IMR-90 (cell line): ENCODE measurements at regions not wholly inside any gene's neighbourhood (a gene's known extent, or its start where the extent isn't known, plus 50 kb on each side); places are given as distances from the start of the nearest gene placed in this dataset.

ENCODE experiments used
- ATAC-seq: fragments of 200-7000 bp; cut with Tn5 transposase; 2 replicates; pipeline ENCODE4 v1.9.1; 2020; ENCODE audit warnings: low read depth, mild to moderate bottlenecking, moderate library complexity
- BruUV-seq: library from RNA; stranded (reverse); fragments of 400-500 nt; replicated peaks from 2 replicates; lab custom pipeline; 2021; lab: Mats Ljungman, UMichigan
- CTCF ChIA-PET: fragments of 300-600 bp; formaldehyde crosslinking; extraction: SDS; loops from one replicate; lab custom pipeline; 2021; ENCODE audit warnings: antibody characterized with exemption; lab: Yijun Ruan, JAX
- POLR2A ChIA-PET: fragments of 300-600 bp; sonication (Branson Sonifier 250); formaldehyde crosslinking; loops from one replicate; lab custom pipeline; 2022; ENCODE audit warnings: antibody characterized with exemption; ENCODE audit not compliant: unreplicated experiment; lab: Charles Lee
- DNase-seq: peaks from one replicate; pipeline ENCODE4 v3.0.0; 2013
- H2AFZ ChIP-seq: replicated peaks from 2 replicates; pipeline ENCODE3; 2013; ENCODE audit warnings: low read length, mild to moderate bottlenecking; ENCODE audit not compliant: poor library complexity
- H2AK5ac ChIP-seq: 2 replicates; pipeline ENCODE4 v1.6.1; 2013; ENCODE audit warnings: low read depth, low read length, inconsistent platforms
- H2AK9ac ChIP-seq: replicated peaks from 2 replicates; pipeline ENCODE3; 2013; ENCODE audit warnings: mild to moderate bottlenecking, low read depth, low read length, moderate library complexity; ENCODE audit not compliant: poor library complexity
- H2BK120ac ChIP-seq: 2 replicates; pipeline ENCODE4 v1.6.1; 2013; ENCODE audit warnings: low read depth, low read length, inconsistent platforms
- H2BK15ac ChIP-seq: 3 replicates; pipeline ENCODE4 v1.6.1; 2013; ENCODE audit warnings: low read depth, low read length, inconsistent platforms
- H2BK20ac ChIP-seq: 2 replicates; pipeline ENCODE4 v1.6.1; 2013; ENCODE audit warnings: low read depth, mild to moderate bottlenecking, inconsistent platforms, low read length, moderate library complexity
- H2BK5ac ChIP-seq: 2 replicates; pipeline ENCODE4 v1.6.1; 2013; ENCODE audit warnings: mild to moderate bottlenecking, low read depth, low read length, inconsistent platforms; ENCODE audit not compliant: poor library complexity, severe bottlenecking
- H3K14ac ChIP-seq: replicated peaks from 2 replicates; pipeline ENCODE4 v1.6.1; 2013; ENCODE audit warnings: low read depth, low read length, inconsistent platforms
- H3K18ac ChIP-seq: 2 replicates; pipeline ENCODE4 v1.6.1; 2013; ENCODE audit warnings: low read depth, low read length, control low read depth
- H3K23ac ChIP-seq: 2 replicates; pipeline ENCODE4 v1.6.1; 2013; ENCODE audit warnings: low read depth, low read length, inconsistent platforms
- H3K27ac ChIP-seq: 2 replicates; pipeline ENCODE4 v1.5.1; 2013; ENCODE audit warnings: mild to moderate bottlenecking, control low read depth, low read length; ENCODE audit not compliant: insufficient read depth
- H3K27me3 ChIP-seq: 2 replicates; pipeline ENCODE4 v1.6.1; 2013; ENCODE audit warnings: low read length; ENCODE audit not compliant: control insufficient read depth, insufficient read depth
- H3K36me3 ChIP-seq: 2 replicates; pipeline ENCODE4 v1.6.1; 2013; ENCODE audit warnings: low read length, mixed read lengths; ENCODE audit not compliant: control insufficient read depth, insufficient read depth
- H3K4ac ChIP-seq: 2 replicates; pipeline ENCODE4 v1.6.1; 2013; ENCODE audit warnings: low read depth, low read length, inconsistent platforms
- H3K4me1 ChIP-seq: 2 replicates; pipeline ENCODE4 v1.6.1; 2013; ENCODE audit warnings: low read length, mixed read lengths; ENCODE audit not compliant: control insufficient read depth, insufficient read depth
- H3K4me2 ChIP-seq: 2 replicates; pipeline ENCODE4 v1.6.1; 2013; ENCODE audit warnings: low read depth, mild to moderate bottlenecking, control low read depth, low read length, moderate library complexity
- H3K4me3 ChIP-seq: 2 replicates; pipeline ENCODE4 v1.5.1; 2013; ENCODE audit warnings: low read depth, mild to moderate bottlenecking, control low read depth, low read length, moderate library complexity; ENCODE audit not compliant: insufficient read depth
- H3K56ac ChIP-seq: 2 replicates; pipeline ENCODE4 v1.6.1; 2013; ENCODE audit warnings: low read length, inconsistent platforms; ENCODE audit not compliant: insufficient read depth; ENCODE audit errors: extremely low read depth
- H3K79me1 ChIP-seq, 2 experiments: 2 replicates each; pipeline ENCODE4 v1.6.1; 2013; ENCODE audit warnings: low read length in 2 of 2, inconsistent platforms in 1 of 2, low read depth in 1 of 2
- H3K9ac ChIP-seq: 2 replicates; pipeline ENCODE4 v1.6.1; 2013; ENCODE audit warnings: low read depth, low read length, control low read depth
- H3K9me1 ChIP-seq: 2 replicates; pipeline ENCODE4 v1.6.1; 2013; ENCODE audit warnings: low read length, inconsistent platforms; ENCODE audit not compliant: insufficient read depth
- H3K9me3 ChIP-seq: 2 replicates; pipeline ENCODE4 v1.6.1; 2013; ENCODE audit warnings: low read length; ENCODE audit not compliant: control insufficient read depth, insufficient read depth
- H4K20me1 ChIP-seq: 2 replicates; pipeline ENCODE4 v1.6.1; 2013; ENCODE audit warnings: low read length, inconsistent platforms; ENCODE audit not compliant: insufficient read depth
- H4K5ac ChIP-seq: 2 replicates; pipeline ENCODE4 v1.6.1; 2013; ENCODE audit warnings: mild to moderate bottlenecking, low read depth, low read length, control low read depth
- H4K8ac ChIP-seq, 2 experiments: 2 replicates each; pipeline ENCODE4 v1.6.1; 2013; ENCODE audit warnings: low read depth in 2 of 2, low read length in 2 of 2, control low read depth in 1 of 2, inconsistent platforms in 1 of 2
- H4K91ac ChIP-seq: 2 replicates; pipeline ENCODE4 v1.6.1; 2013; ENCODE audit warnings: low read depth, low read length, inconsistent platforms; ENCODE audit not compliant: insufficient read depth
- CEBPB ChIP-seq: IDR thresholded peaks from 2 replicates; pipeline ENCODE4 v1.6.1; 2012; ENCODE audit warnings: low read depth, low read length, improper control_type of control experiment
- CTCF ChIP-seq: conservative IDR thresholded peaks from 2 replicates; pipeline ENCODE4 v1.5.1; 2012; ENCODE audit warnings: mild to moderate bottlenecking, low read depth, low read length, improper control_type of control experiment
- ELK1 ChIP-seq: fragments of 150-350 bp; IDR thresholded peaks from 2 replicates; pipeline ENCODE4 v1.6.1; 2016; ENCODE audit warnings: low read depth, mild to moderate bottlenecking, low read length, moderate library complexity, borderline replicate concordance
- MXI1 ChIP-seq: IDR thresholded peaks from 2 replicates; pipeline ENCODE4 v1.6.1; 2012; ENCODE audit warnings: low read depth, mild to moderate bottlenecking, low read length, moderate library complexity, borderline replicate concordance
- POLR2A ChIP-seq: IDR thresholded peaks from 2 replicates; pipeline ENCODE4 v1.6.1; 2012; ENCODE audit warnings: mild to moderate bottlenecking, low read depth, low read length
- RCOR1 ChIP-seq: IDR thresholded peaks from 2 replicates; pipeline ENCODE4 v1.6.1; 2012; ENCODE audit warnings: mild to moderate bottlenecking, low read length, improper control_type of control experiment; ENCODE audit not compliant: insufficient replicate concordance
- SMC3 ChIP-seq: fragments of 150-350 bp; IDR thresholded peaks from 2 replicates; pipeline ENCODE4 v1.6.1; 2016; ENCODE audit warnings: low read depth, mild to moderate bottlenecking, antibody characterized with exemption, low read length, moderate library complexity
- WGBS, 2 experiments: methylation state at CpG; one replicate each; pipeline versions ENCODE4 v1.1.5 to v1.1.7; 2013; ENCODE audit warnings: missing lambda C conversion rate in 2 of 2; ENCODE audit not compliant: insufficient read length in 1 of 2; ENCODE audit errors: extremely low coverage in 2 of 2; 5-methylcytosine and 5-hydroxymethylcytosine counted together
- dilution Hi-C: fragments of 300-500 bp; cut with HindIII; formaldehyde crosslinking; loops from one replicate; pipeline ENCODE4 v1.14.3; 2018; ENCODE audit warnings: low sequenced_read_pairs; ENCODE audit not compliant: unreplicated experiment
- in situ Hi-C: fragments of 300-500 bp; cut with MboI; formaldehyde crosslinking; loops from 3 replicates; pipeline ENCODE4 v1.14.3; 2019; ENCODE audit warnings: low sequenced_read_pairs, inconsistent platforms, mixed read lengths
- intact Hi-C: fragments of 100-400 bp; cut with micrococcal nuclease; formaldehyde crosslinking; loops from 2 replicates; pipeline ENCODE4 v1.10.0; 2022

- no peak overlapping the region for H2AK5ac ChIP-seq
- no peaks in the 10 kb centered on the region for H3K4me1 ChIP-seq
- no peak overlapping the region for H3K14ac ChIP-seq
- DNase-seq (no peak), ATAC-seq (no peak)
- in situ Hi-C loops, result no loop called here
- H3K27me3 ChIP-seq, result no peaks in the 10 kb centered on the region
- H4K91ac ChIP-seq, result no peak overlapping the region
- H3K18ac ChIP-seq, result no peak overlapping the region
- dilution Hi-C loops, result no loop called here
- H3K9ac ChIP-seq, result no peak overlapping the region
- H3K9me3 ChIP-seq, result peaks cover 3% of the 10 kb centered on the region; the same call in 1 of the 2 replicates
- H3K23ac ChIP-seq, result no peak overlapping the region
- no peaks in the 10 kb centered on the region for H3K79me1 ChIP-seq
- H4K5ac ChIP-seq, result no peak overlapping the region
- H3K36me3 ChIP-seq, result no peaks in the 10 kb centered on the region
- no peak overlapping the region for H3K4ac ChIP-seq
- H2AFZ ChIP-seq, result no peak overlapping the region
- TF ChIP-seq CTCF (no peak), ELK1 (no peak), POLR2A (no peak), RCOR1 (no peak), CEBPB (no peak), MXI1 (no peak), SMC3 (no peak)
- BruUV-seq, result no TSS peak
- no peak overlapping the region for H4K8ac ChIP-seq
- intact Hi-C loops, result no loop called here
- no peak overlapping the region for H2BK120ac ChIP-seq
- H3K27ac ChIP-seq, result no peak overlapping the region
- H3K56ac ChIP-seq, result no peak overlapping the region
- H4K20me1 ChIP-seq, result no peaks in the 10 kb centered on the region
- H3K4me3 ChIP-seq, result no peak overlapping the region
- no peak overlapping the region for H3K4me2 ChIP-seq
- no peaks in the 10 kb centered on the region for H3K9me1 ChIP-seq
- ChIA-PET CTCF (no interaction called here), POLR2A (no interaction called here)
- H2BK15ac ChIP-seq, result no peak overlapping the region
- H2AK9ac ChIP-seq, result no peak overlapping the region
- WGBS, 2 experiments, result no CpG with 5 or more reads among the region's 3 CpGs
- H2BK5ac ChIP-seq, result no peak overlapping the region
- no peak overlapping the region for H2BK20ac ChIP-seq
These were observed 100.2 kb upstream of the DMAC1 start for GRCh38 chr9:7899753-7900152.
